ENCODE measurements at regions not wholly inside any gene's neighbourhood (a gene's known extent, or its start where the extent isn't known, plus 50 kb on each side); places are given as distances from the start of the nearest gene placed in this dataset.

DNA sequence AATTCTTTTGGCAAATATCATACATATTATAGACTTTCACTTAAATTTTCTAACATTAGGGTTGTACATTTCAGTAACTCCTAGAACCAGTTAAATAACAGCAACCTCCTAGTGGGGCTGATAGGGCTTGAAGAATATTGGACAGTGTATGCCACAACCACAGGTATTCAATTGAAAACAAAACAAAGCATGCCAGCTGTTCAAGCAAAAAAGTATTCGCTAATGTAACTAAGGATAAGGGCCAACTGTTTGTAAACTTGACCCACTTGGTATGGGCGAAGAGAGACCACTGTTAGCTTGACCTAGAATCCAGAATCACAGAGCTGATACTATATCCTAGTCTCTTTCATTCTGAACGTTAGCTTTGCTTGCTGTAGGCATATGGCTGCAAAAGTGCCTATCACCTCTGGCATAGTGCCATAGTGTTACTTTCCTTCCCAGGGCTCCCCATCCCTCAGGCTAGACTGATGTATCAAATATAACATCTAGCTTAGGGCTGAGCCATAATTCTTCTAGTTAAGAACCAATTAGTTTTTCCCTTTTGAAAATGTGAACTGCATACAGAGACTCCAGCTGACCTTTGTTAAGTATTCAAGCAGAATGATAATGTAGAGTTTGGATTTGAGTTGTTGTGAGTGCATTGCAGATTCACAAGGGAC, 458.8 kb upstream of the NRXN1 start:
- no peak overlapping the region for H3K27ac ChIP-seq
- 0 out of 2 replicates have a peak, but pooled peaks cover 5% of the 10 kb centered on the region for H3K9me2 ChIP-seq (ENCODE audit: insufficient read depth)
- no peak overlapping the region for H3K4me2 ChIP-seq
- CTCF ChIA-PET: no interaction called here
- intact Hi-C loops (cut with micrococcal nuclease; ENCODE audit: unreplicated experiment): no loop called here
- no peak overlapping the region for H2AFZ ChIP-seq
- no peaks in the 10 kb centered on the region for H3K36me3 ChIP-seq (ENCODE audit: low read depth)
- H3K79me2 ChIP-seq (ENCODE audit: low read depth): no peaks in the 10 kb centered on the region
- DNase-seq: no peak
- H3K4me1 ChIP-seq (replicated peaks; ENCODE audit: insufficient read depth): no peaks in the 10 kb centered on the region
- TF ChIP-seq EZH2 (IDR thresholded peaks at IDR 0.05; ENCODE audit: low read depth): no peak
- TF ChIP-seq, protein P1, sequence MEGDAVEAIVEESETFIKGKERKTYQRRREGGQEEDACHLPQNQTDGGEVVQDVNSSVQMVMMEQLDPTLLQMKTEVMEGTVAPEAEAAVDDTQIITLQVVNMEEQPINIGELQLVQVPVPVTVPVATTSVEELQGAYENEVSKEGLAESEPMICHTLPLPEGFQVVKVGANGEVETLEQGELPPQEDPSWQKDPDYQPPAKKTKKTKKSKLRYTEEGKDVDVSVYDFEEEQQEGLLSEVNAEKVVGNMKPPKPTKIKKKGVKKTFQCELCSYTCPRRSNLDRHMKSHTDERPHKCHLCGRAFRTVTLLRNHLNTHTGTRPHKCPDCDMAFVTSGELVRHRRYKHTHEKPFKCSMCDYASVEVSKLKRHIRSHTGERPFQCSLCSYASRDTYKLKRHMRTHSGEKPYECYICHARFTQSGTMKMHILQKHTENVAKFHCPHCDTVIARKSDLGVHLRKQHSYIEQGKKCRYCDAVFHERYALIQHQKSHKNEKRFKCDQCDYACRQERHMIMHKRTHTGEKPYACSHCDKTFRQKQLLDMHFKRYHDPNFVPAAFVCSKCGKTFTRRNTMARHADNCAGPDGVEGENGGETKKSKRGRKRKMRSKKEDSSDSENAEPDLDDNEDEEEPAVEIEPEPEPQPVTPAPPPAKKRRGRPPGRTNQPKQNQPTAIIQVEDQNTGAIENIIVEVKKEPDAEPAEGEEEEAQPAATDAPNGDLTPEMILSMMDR (conservative IDR thresholded peaks at IDR 0.05): no peak
- no TSS peak for BruUV-seq (replicated peaks)
- no peaks in the 10 kb centered on the region for H3K27me3 ChIP-seq (ENCODE audit: insufficient read depth, low read depth)
- no peaks in the 10 kb centered on the region for H3F3A ChIP-seq (ENCODE audit: insufficient read depth, low read depth)
- POLR2A ChIA-PET (ENCODE audit: unreplicated experiment): no interaction called here
- H4K20me1 ChIP-seq (ENCODE audit: insufficient read depth): no peaks in the 10 kb centered on the region
- H3K9me3 ChIP-seq (ENCODE audit: insufficient read depth, low read depth): no peaks in the 10 kb centered on the region
- no peak overlapping the region for H3K4me3 ChIP-seq

DNA sequence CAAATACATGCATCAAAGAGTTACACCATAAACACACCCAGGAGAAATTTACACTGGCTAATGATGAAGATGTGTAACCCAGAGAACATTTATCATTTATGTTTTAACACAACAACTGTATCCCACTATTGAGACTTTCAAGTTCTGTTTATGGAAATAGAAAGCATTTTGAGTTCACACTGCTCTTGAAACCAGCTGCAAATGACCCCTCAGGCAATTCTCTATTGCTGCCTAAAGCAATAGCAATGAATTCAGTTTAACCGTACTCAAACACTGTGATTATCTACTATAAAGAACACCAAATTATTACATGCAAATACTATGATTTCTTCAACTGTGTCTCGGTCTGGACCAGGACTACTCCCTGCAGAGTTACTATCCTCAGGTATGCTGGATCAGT, 452.7 kb upstream of the NRXN1 start:
- no peaks in the 10 kb centered on the region for H3K4me1 ChIP-seq (replicated peaks; ENCODE audit: insufficient read depth)
- intact Hi-C loops (cut with micrococcal nuclease; ENCODE audit: unreplicated experiment): no loop called here
- no peaks in the 10 kb centered on the region for H3K79me2 ChIP-seq (ENCODE audit: low read depth)
- no peak overlapping the region for H3K4me3 ChIP-seq
- H2AFZ ChIP-seq: no peak overlapping the region
- H3K27me3 ChIP-seq (ENCODE audit: insufficient read depth, low read depth): no peaks in the 10 kb centered on the region
- no peaks in the 10 kb centered on the region for H3K9me3 ChIP-seq (ENCODE audit: insufficient read depth, low read depth)
- ChIA-PET CTCF (no interaction called here), POLR2A (ENCODE audit: unreplicated experiment) (no interaction called here)
- H3K4me2 ChIP-seq: no peak overlapping the region
- H3K36me3 ChIP-seq (ENCODE audit: low read depth): no peaks in the 10 kb centered on the region
- no peaks in the 10 kb centered on the region for H4K20me1 ChIP-seq (ENCODE audit: insufficient read depth)
- DNase-seq: no peak
- H3F3A ChIP-seq (ENCODE audit: insufficient read depth, low read depth): no peaks in the 10 kb centered on the region
- H3K27ac ChIP-seq: no peak overlapping the region
- 0 out of 2 replicates have a peak, but pooled peaks cover 5% of the 10 kb centered on the region for H3K9me2 ChIP-seq (ENCODE audit: insufficient read depth)
- BruUV-seq (replicated peaks): no TSS peak
- TF ChIP-seq, protein P1 (conservative IDR thresholded peaks at IDR 0.05): no peak

DNA sequence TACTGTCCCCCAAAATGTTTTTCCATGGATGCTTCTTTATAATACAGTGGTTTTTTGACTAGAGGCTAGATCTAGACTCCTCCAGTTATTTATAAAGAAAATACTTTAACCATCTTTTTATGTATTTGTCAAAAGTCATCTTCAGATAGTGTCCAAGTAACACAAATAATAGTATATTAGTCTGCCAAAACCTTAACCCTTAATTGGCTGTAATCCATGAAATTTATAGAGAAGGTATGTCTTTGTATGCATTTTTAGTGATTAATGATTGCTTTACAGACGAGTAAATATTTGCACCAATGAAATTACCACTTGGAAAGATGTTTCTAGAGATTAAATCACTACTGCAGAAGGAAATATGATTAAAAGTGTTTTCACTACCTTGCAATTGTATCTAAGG, 451.8 kb upstream of the NRXN1 start:
- no peaks in the 10 kb centered on the region for H3K27me3 ChIP-seq (ENCODE audit: insufficient read depth, low read depth)
- no peak for DNase-seq
- H3K9me2 ChIP-seq (ENCODE audit: insufficient read depth): 0 out of 2 replicates have a peak, but pooled peaks cover 5% of the 10 kb centered on the region
- H3K9me3 ChIP-seq (ENCODE audit: insufficient read depth, low read depth): no peaks in the 10 kb centered on the region
- H3K4me2 ChIP-seq: no peak overlapping the region
- no peaks in the 10 kb centered on the region for H3K36me3 ChIP-seq (ENCODE audit: low read depth)
- H3F3A ChIP-seq (ENCODE audit: insufficient read depth, low read depth): no peaks in the 10 kb centered on the region
- H3K4me3 ChIP-seq: no peak overlapping the region
- POLR2A ChIA-PET (ENCODE audit: unreplicated experiment): no interaction called here
- intact Hi-C loops (cut with micrococcal nuclease; ENCODE audit: unreplicated experiment): no loop called here
- no peaks in the 10 kb centered on the region for H4K20me1 ChIP-seq (ENCODE audit: insufficient read depth)
- H3K27ac ChIP-seq: no peak overlapping the region
- CTCF ChIA-PET: no interaction called here
- no peak for TF ChIP-seq EZH2 (IDR thresholded peaks at IDR 0.05; ENCODE audit: low read depth)
- TF ChIP-seq, protein P1 (conservative IDR thresholded peaks at IDR 0.05): no peak
- no TSS peak for BruUV-seq (replicated peaks)
- no peak overlapping the region for H2AFZ ChIP-seq
- H3K79me2 ChIP-seq (ENCODE audit: low read depth): no peaks in the 10 kb centered on the region
- H3K4me1 ChIP-seq (replicated peaks; ENCODE audit: insufficient read depth): no peaks in the 10 kb centered on the region

Data from PC-9 (cell line).